Upper lobe of right lung (tissue), 1 donor: ENCODE measurements at regions not wholly inside any gene's neighbourhood (a gene's known extent, or its start where the extent isn't known, plus 50 kb on each side); places are given as distances from the start of the nearest gene placed in this dataset.

ENCODE experiments used
- ATAC-seq: fragments of 200-7000 bp; cut with Tn5 transposase; one replicate; pipeline ENCODE4 v1.9.1; 2020; ENCODE audit warnings: mild to moderate bottlenecking, moderate library complexity
- DNase-seq: peaks from one replicate; pipeline ENCODE4 v3.0.0-alpha.2; 2020
- H3K27ac ChIP-seq: fragments of 200-600 bp; one replicate; pipeline ENCODE4 v1.8.0; 2022
- H3K27me3 ChIP-seq: fragments of 200-600 bp; one replicate; pipeline ENCODE4 v1.8.0; 2022; ENCODE audit warnings: mild to moderate bottlenecking
- H3K36me3 ChIP-seq: fragments of 200-600 bp; one replicate; pipeline ENCODE4 v1.8.0; 2022
- H3K4me1 ChIP-seq: fragments of 200-600 bp; one replicate; pipeline ENCODE4 v1.8.0; 2022
- H3K4me3 ChIP-seq: fragments of 200-600 bp; one replicate; pipeline ENCODE4 v1.8.0; 2022; ENCODE audit warnings: mild to moderate bottlenecking
- H3K9me3 ChIP-seq: fragments of 200-600 bp; one replicate; pipeline ENCODE4 v1.8.0; 2022
- intact Hi-C: fragments of 100-400 bp; cut with DNase I; formaldehyde crosslinking; loops from one replicate; pipeline ENCODE4 v1.11.0; 2022
- TF ChIP-seq, protein P1 (sequence below): fragments of 200-600 bp; IDR thresholded peaks from one replicate; pipeline ENCODE4 v1.8.0; 2022; ENCODE audit warnings: antibody characterized with exemption
- donor health status: DM: no; HTN: yes; CAD: no; lungs with severe emphysema.

- no peaks in the 10 kb centered on the region for H3K36me3 ChIP-seq
- TF ChIP-seq, protein P1, sequence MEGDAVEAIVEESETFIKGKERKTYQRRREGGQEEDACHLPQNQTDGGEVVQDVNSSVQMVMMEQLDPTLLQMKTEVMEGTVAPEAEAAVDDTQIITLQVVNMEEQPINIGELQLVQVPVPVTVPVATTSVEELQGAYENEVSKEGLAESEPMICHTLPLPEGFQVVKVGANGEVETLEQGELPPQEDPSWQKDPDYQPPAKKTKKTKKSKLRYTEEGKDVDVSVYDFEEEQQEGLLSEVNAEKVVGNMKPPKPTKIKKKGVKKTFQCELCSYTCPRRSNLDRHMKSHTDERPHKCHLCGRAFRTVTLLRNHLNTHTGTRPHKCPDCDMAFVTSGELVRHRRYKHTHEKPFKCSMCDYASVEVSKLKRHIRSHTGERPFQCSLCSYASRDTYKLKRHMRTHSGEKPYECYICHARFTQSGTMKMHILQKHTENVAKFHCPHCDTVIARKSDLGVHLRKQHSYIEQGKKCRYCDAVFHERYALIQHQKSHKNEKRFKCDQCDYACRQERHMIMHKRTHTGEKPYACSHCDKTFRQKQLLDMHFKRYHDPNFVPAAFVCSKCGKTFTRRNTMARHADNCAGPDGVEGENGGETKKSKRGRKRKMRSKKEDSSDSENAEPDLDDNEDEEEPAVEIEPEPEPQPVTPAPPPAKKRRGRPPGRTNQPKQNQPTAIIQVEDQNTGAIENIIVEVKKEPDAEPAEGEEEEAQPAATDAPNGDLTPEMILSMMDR = no peak
- H3K9me3 ChIP-seq = no peaks in the 10 kb centered on the region
- H3K4me1 ChIP-seq = peaks cover 15% of the 10 kb centered on the region
- no peaks in the 10 kb centered on the region for H3K27me3 ChIP-seq
- no peak for ATAC-seq
- no peak overlapping the region for H3K27ac ChIP-seq
- intact Hi-C loops = no loop called here
- no peak for DNase-seq
- no peak overlapping the region for H3K4me3 ChIP-seq
Measured at GRCh38 chr7:25947669-25948516, 204.1 kb upstream of the NFE2L3 start.

- H3K36me3 ChIP-seq = no peaks in the 10 kb centered on the region
- intact Hi-C loops = no loop called here
- no peaks in the 10 kb centered on the region for H3K27me3 ChIP-seq
- H3K27ac ChIP-seq = peak overlapping the region; percentile 66
- H3K4me1 ChIP-seq = peaks cover 15% of the 10 kb centered on the region
- TF ChIP-seq, protein P1 = no peak
- H3K4me3 ChIP-seq = peak overlapping the region; percentile 71
- DNase-seq = peak; percentile 70
- no peaks in the 10 kb centered on the region for H3K9me3 ChIP-seq
- no peak for ATAC-seq
Measured at GRCh38 chr7:25949736-25950487, 202.1 kb upstream of the NFE2L3 start.

DNA sequence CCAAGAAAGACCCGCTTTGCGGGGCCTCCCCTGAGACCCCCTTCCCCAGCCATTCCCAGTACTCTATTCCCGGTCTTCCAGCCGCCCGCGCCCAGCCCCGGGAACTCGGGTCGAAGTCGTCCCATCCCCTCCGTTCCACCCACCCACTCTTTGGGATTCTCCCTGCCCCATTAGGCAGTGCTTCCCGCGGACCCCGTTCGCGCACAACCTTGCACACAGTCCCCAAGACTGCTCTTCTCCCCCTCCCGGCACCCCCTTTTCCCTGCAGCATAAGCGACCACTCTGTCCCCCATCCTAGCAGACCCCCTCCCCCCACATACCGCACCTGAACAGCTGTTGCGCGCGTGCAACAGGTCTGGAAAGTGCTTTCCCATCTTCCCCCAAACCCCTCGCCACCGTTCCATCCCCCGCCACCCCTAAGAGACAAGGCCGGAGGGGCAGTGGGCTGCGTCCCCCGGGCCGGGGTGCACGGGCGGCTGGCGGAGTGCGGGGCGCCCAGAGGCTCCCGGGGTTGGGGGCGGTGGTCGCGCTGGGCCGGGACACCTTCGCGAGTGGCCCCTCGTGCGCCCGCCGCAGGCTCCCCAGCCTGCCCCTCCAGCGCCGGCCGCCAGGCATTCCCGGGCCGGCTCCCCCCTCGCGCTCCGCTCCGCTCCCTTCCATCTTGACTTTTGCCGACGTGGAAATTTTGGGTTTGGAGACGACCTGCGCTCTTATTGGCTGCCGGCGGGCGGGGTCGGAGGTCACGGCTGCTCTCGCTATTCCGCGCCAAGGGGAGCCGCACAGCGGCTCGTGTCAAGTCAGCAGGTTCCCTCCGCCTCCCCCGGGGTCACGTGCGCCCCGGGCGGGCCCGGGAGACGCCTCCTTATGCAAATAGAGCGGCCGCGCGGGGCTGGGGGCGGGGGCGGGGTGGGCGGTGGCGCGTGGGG is 201.2 kb upstream of the NFE2L3 start:
- H3K27me3 ChIP-seq = no peaks in the 10 kb centered on the region
- peak overlapping the region; percentile 66 for H3K27ac ChIP-seq
- no peaks in the 10 kb centered on the region for H3K9me3 ChIP-seq
- ATAC-seq (peak; percentile 97), DNase-seq (peak; percentile 97)
- intact Hi-C loops = no loop called here
- H3K4me3 ChIP-seq = peak overlapping the region; percentile 71
- peaks cover 15% of the 10 kb centered on the region for H3K4me1 ChIP-seq
- no peaks in the 10 kb centered on the region for H3K36me3 ChIP-seq
- TF ChIP-seq, protein P1 = no peak

DNA sequence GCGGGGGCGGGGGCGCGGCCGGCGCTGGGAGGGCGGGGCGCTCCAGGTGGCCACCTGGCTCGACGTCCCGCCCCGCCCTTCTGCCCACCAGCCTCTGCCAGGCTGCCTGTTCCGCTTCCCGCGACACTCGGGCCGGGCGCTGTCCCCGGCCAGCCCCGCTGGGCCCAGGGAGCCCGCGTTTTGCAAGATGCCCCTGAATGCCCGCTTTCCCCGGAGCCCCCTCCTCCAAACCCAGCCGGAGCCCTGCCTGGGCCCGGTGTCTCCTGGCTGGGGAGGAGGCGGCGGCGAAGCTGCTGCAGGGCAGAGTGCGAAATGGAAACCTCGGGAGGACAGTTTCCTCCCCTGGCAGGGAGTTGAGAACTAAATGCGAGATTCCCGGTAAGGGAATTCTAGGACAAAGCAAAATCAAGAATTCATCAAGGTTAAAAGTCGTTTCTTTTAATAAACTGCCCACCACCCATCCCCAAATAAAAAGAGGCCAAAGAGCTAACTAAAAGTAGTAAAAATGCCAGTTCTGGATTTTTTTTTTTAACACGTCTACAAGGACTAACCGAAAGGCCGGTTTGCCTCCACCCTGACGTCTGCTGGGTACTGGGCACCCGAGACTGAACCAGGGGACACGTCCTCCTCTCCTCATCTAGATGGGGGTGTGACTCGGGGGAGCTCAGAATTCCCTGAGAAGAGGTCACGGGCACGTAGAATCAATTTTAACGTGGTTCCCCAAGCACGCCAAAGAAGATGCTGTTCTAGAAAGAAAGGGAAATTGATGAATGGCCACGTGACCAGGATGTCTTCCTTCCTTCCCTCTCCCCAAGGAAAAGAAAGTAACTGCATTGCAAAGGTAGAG is 200.4 kb upstream of the NFE2L3 start:
- intact Hi-C loops = no loop called here
- Histone ChIP-seq H3K4me3 (peak overlapping the region; percentile 71), H3K9me3 (no peaks in the 10 kb centered on the region), H3K27me3 (no peaks in the 10 kb centered on the region), H3K27ac (peak overlapping the region; percentile 39), H3K4me1 (peaks cover 15% of the 10 kb centered on the region), H3K36me3 (no peaks in the 10 kb centered on the region)
- no peak for DNase-seq
- ATAC-seq = no peak
- TF ChIP-seq, protein P1 = no peak
